GM20000 (cell line): ENCODE measurements at regions not wholly inside any gene's neighbourhood (a gene's known extent, or its start where the extent isn't known, plus 50 kb on each side); places are given as distances from the start of the nearest gene placed in this dataset.
"Not testable (repeated sequence)": the region's sequence is repeated elsewhere in the genome, so short reads cannot be mapped to it uniquely, and the experiment has no call there.

ENCODE experiments used
- DNase-seq: peaks from one replicate; pipeline ENCODE4 v3.0.0; 2012; ENCODE audit warnings: low spot score
- TF ChIP-seq, protein P1 (sequence below): IDR thresholded peaks from 2 replicates; pipeline ENCODE4 v1.5.1; 2012; ENCODE audit warnings: mild to moderate bottlenecking, control low read depth; ENCODE audit errors: extremely low read depth, missing control alignments

DNA sequence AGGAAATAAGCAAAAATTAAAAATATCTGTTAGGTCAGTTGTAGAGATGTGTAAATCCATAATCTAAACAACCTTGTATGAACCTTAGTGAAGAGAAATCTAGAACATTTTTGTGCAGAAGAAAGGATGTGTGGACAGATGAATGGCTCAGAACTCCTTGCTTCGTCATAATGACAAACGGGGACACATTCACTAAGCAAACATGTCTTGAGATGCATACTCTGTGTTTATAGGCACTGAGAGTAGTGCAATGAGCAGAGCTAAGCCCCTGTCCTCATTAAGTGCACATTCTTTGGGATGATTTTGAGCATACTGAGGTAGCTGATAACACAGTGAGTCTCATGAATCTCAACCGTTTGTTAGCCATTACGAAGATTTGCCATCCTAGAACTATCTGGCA is 360.6 kb upstream of the ANKRD30A start:
- TF ChIP-seq, protein P1, sequence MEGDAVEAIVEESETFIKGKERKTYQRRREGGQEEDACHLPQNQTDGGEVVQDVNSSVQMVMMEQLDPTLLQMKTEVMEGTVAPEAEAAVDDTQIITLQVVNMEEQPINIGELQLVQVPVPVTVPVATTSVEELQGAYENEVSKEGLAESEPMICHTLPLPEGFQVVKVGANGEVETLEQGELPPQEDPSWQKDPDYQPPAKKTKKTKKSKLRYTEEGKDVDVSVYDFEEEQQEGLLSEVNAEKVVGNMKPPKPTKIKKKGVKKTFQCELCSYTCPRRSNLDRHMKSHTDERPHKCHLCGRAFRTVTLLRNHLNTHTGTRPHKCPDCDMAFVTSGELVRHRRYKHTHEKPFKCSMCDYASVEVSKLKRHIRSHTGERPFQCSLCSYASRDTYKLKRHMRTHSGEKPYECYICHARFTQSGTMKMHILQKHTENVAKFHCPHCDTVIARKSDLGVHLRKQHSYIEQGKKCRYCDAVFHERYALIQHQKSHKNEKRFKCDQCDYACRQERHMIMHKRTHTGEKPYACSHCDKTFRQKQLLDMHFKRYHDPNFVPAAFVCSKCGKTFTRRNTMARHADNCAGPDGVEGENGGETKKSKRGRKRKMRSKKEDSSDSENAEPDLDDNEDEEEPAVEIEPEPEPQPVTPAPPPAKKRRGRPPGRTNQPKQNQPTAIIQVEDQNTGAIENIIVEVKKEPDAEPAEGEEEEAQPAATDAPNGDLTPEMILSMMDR: no peak
- no peak for DNase-seq

DNA sequence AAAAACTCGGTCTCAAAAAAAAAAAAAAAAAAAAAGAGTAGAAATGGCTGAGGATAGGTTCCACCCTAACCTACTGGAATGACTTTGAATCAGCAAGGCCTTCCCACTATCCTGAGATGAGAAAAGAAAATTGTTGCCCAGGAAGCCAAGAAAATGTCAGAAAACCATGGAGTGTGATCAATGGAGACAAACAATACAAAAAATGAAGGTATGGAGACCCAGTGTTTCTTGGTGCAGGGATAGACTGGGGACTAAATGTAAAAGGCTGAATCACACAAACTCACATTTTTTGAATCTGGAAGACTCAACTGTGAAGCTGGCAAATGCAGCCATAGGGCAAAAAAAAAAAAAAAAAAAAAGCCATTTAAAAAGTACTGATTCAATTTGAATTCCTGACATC is 364.3 kb upstream of the ANKRD30A start:
- TF ChIP-seq, protein P1: no peak

DNA sequence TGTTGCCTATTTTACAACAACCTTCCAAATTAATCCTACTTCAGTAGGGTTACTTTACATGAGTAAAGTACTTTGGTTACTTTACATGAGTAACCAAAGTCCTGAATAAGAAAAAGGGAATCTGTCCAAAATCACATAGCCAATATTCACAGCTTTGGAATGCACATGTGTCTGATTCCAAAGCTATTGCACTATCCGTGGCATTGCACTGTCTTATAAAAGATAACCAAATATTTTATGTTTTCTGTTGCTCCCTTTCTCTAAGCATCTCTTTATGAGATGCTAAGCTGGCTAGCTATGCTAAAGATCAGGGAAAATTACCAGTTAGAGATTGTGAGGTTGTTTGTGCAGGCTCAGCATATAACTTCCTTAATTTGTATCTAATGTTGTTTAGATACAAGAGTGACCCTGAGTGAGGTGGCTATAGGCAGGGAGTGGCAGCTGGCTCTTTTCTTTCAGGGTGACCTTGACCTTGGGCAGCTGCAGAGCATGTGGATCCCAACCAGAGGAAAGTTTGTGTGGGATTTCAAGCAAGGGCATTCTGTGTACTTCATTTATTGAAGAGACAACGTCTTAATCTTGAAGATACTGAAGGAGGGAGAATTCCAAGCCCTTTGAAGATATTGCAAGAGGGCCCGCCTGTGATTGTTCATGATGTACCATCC is 366.1 kb upstream of the ANKRD30A start:
- TF ChIP-seq, protein P1: no peak
- DNase-seq: no peak

More for the DNA sequence above, 364.3 kb upstream of the ANKRD30A start:
- DNase-seq: no peak

DNA sequence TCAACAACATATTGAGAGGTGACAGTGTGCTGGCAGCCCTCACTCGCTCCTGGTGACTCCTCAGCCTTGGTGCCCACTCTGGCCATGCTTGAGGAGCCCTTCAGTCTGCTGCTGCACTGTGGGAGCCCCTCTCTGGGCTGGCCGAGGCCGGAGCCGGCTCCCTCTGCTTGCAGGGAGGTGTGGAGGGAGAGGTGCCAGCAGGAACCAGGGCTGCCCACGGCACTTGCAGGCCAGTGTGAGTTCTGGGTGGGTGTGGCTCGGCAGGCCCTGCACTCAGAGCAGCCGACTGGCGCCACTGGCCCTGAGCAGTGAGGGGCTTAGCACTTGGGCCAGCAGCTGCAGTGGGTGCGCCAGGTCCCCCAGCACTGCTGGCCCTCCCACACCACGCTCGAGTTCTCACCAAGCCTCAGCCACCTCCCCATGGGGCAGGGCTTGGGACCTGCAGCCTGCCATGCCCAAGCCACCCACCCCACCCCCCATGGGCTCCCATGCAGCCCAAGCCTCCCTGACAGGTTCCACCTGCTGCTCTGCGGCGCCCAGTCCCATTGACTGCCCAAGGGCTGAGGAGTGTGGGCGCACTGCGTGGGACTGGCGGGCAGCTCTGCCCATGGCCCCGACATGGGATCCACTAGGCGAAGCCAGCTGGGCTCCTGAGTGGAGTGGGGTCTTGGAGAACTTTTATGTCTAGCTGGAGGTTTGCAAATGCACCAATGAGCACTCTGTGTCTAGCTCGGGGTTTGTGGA is 377.1 kb upstream of the ANKRD30A start:
- DNase-seq: no peak
- TF ChIP-seq, protein P1: no peak

DNA sequence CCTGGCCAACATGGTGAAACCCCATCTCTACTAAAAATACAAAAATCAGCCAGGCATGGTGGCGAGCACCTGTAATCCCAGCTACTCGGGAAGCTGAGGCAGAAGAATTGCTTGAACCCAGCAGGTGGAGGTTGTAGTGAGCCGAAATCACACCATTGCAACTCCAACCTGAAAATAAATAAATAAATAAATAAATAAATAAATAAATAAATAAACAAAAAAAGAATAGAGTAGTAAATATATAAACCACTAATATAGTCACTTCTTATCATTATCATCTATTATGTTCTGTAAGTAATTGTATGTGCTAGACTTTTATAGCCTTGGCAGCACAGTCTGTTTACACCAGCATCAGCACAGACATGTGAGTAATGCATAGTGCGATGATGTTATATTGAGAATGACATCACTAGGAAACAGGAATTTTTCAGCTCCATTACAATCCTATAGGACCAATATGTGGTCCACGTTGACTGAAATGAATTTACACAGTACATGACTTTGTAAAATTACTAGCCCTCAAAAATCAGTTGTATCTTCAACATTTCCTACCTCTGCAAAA is 385.4 kb upstream of the ANKRD30A start:
- TF ChIP-seq, protein P1: no peak
- no peak for DNase-seq

DNA sequence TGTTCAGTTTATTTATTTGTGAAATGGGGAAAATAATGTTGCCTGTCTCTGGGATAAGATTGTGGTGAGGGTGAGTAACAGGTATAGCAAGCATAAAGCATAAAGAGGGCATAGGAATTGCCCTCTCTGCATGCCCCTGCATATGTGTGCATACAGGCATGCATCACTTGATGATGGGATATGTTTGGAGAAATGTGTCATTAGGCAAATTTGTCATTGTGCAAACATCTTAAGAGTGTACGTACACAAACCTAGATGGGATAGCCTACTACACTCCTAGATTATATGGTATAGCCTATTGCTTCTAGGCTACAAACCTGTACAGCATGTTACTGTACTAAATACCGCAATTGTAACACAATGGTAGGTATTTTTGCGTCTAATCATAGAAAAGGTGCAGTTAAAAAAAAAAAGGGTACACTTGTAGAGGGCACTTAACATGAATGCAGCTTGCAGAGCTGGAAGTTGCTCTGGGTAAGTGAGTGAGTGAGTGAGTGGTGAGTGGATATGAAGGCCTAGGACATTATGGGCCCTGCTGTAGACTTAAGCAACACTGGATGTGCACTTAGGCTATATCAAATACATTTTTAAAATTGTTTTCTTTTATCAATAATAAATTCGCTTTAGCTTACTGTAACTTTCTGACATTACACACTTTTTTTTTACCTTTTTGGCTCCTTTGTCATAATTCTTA is 386.5 kb upstream of the ANKRD30A start:
- TF ChIP-seq, protein P1: no peak
- DNase-seq: no peak

DNA sequence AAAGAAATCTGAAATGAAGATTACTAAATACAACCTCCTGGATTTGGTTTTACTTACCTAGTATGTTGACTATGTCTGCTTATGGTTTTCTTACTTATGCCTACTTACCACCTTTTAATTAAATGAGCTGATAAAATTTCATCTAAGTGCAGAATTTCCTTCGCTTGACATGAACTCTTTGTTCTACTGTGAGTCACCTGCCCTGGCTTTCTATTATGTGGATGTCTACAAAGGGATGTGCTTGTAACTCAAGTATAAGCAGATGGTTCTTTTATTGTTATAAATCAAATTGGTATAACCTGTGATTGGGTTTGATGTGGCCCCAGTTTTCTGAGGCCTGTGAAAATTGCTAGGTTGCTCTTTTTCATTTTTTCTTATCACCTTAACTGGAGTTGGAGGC is 389.1 kb upstream of the ANKRD30A start:
- TF ChIP-seq, protein P1: no peak
- no peak for DNase-seq

DNA sequence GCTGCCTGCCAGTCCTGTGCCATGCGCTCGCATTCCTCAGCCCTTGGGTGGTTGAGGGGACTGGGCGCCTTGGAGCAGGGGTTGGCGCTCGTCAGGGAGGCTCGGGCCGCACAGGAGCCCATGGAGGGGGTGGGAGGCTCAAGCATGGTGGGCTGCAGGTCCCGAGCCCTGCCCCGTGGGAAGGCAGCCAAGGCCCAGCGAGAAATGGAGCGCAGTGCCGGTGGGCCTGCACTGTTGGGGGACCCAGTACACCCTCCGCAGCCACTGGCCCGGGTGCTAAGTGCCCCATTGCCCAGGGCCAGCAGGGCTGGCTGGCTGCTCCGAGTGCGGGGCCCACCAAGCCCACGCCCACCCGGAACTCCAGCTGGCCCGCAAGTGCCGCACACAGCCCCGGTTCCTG is 390.8 kb upstream of the ANKRD30A start:
- DNase-seq: not testable (repeated sequence)
